Effector memory CD8-positive, alpha-beta T cell (primary cell): ENCODE measurements at regions not wholly inside any gene's neighbourhood (a gene's known extent, or its start where the extent isn't known, plus 50 kb on each side); places are given as distances from the start of the nearest gene placed in this dataset.
"Not testable (repeated sequence)": the region's sequence is repeated elsewhere in the genome, so short reads cannot be mapped to it uniquely, and the experiment has no call there.

ENCODE experiments used
- ATAC-seq: fragments of 150-1000 bp; cut with Tn5 transposase; replicated peaks from 2 replicates; pipeline ENCODE4 v1.10.0; 2021; ENCODE audit warnings: mild to moderate bottlenecking, moderate library complexity
- DNase-seq, 3 experiments: peaks; one replicate each; pipeline ENCODE4 v3.0.0; 2021
- H3K27ac Mint-ChIP-seq, 2 donors: one replicate each; pipeline ENCODE4 v1.8.0; 2022; ENCODE audit warnings: mild to moderate bottlenecking in 2 of 2, mixed read lengths in 2 of 2, moderate library complexity in 2 of 2
- H3K27me3 Mint-ChIP-seq, 2 donors: one replicate each; pipeline ENCODE4 v1.8.0; 2022; ENCODE audit warnings: mixed read lengths in 2 of 2
- H3K36me3 Mint-ChIP-seq: one replicate; pipeline ENCODE4 v1.8.0; 2022; ENCODE audit warnings: mild to moderate bottlenecking, moderate library complexity, mixed read lengths; ENCODE audit not compliant: insufficient read depth
- H3K4me1 Mint-ChIP-seq, 2 donors: one replicate each; pipeline ENCODE4 v1.8.0; 2022; ENCODE audit warnings: low read depth in 2 of 2, mixed read lengths in 2 of 2
- H3K4me3 Mint-ChIP-seq, 2 donors: one replicate each; pipeline ENCODE4 v1.8.0; 2022; ENCODE audit warnings: mild to moderate bottlenecking in 2 of 2, mixed read lengths in 2 of 2, moderate library complexity in 2 of 2
- H3K9me3 Mint-ChIP-seq, 2 donors: one replicate each; pipeline ENCODE4 v1.8.0; 2022; ENCODE audit warnings: mixed read lengths in 2 of 2

DNA sequence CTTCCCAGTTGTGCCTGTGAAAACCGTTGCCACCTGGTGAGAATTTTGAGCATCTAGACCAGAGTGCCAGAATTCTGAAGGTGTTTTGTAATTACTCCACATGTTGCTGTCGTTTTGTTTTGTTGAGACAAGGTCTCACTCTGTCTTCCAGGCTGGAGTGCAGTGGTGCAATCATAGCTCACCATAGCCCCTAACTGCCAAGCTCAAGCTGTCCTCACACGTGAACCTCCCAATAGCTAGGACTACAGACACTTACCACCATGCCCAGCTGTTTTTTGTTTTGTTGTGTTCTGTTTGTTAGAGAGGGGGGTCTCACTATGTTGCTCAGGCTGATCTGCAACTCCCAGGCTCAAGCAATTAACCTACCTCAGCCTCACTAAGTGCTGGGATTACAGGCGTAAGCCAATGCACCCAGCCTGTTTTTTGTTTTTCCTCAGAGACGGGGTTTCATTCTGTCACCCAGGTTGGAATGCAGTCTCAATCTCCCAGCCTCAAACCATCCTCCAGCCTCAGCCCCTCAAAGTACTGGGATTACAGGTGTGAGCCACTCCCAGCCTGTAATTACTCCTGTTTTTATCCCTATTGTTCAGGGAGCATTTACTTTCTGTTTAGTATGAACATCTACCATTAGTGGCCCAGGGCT lies 121.1 kb upstream of the DMRT1 start:
- DNase-seq (no peak), ATAC-seq (no peak)
- Mint-ChIP-seq H3K27me3 (peaks cover 18 to 32% of the 10 kb centered on the region in 2 donors), H3K27ac (no peak overlapping the region), H3K9me3 (no peaks in the 10 kb centered on the region), H3K36me3 (peaks cover 6% of the 10 kb centered on the region), H3K4me1 (no peaks in the 10 kb centered on the region), H3K4me3 (no peak overlapping the region)

DNA sequence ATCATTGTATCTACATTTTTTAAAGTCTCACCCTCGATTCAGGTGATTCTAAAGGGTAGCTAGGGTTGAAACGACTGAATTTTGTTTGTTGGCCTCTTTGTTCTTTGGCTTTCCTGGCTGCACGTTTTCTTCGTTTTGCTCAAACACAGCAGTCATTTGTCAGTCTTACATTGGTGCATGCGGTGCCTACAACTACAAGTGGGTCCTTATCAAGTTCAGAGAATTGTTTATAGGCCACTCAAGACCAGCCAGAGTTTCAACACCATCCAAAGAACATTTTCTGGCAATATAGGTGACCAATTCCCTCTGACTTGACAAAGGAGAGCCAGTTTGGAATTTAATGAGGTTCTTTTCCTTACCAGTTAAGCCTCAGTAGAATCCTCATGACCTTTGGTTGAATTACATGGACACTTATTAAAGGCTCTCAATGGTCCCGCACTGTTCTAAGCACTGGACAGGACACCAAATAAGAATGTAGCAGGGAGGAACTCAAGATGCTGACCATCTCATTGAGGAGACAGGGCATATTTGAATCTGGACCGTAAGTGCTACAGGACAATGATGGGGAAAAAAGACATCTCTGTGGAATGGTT lies 119.0 kb upstream of the DMRT1 start:
- no peaks in the 10 kb centered on the region for H3K9me3 Mint-ChIP-seq
- H3K27me3 Mint-ChIP-seq, result peaks cover 18 to 32% of the 10 kb centered on the region in 2 donors
- no peak overlapping the region for H3K4me3 Mint-ChIP-seq
- H3K27ac Mint-ChIP-seq, result no peak overlapping the region
- no peak for ATAC-seq
- peaks cover 6% of the 10 kb centered on the region for H3K36me3 Mint-ChIP-seq
- H3K4me1 Mint-ChIP-seq, result no peaks in the 10 kb centered on the region
- DNase-seq, result no peak

DNA sequence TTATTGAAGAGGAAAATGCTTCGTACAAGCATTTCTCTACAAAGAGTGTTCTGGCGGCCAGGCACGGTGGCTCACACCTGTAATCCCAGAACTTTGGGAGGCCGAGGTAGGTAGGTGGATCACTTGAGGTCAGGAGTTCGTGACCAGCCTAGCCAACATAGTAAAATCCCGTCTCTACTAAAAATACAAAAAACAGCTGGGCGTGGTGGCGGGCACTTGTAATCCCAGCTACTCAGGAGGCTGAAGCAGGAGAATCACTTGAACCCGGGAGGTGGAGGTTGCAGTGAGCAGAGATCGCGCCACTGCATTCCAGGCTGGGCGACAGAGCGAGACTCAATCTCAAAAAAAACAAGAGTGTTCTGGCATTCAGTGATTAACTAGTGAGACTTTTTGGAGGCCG lies 117.0 kb upstream of the DMRT1 start:
- H3K9me3 Mint-ChIP-seq, ATAC-seq: not testable (repeated sequence)
- H3K27me3 Mint-ChIP-seq, result peaks cover 18 to 32% of the 10 kb centered on the region in 2 donors

DNA sequence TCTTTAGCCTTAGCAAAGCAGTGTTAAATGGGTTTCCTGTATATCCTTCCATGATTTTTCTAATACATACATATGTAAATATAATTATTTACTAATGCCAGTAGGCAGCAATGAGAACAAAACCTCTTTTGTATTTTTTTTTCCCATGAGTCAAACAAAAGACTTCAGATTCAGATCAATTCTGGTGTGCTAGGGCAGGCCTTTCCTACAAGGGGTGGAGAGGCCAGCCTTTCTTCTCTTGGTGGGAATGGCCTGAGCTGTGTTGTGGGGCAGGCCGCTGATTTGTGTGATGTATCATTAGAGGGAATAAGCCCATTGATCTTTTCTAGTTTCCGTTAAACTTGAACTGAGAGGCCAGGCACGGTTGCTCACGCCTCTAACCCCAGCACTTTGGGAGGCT lies 115.5 kb upstream of the DMRT1 start:
- Mint-ChIP-seq H3K4me3 (no peak overlapping the region), H3K9me3 (no peaks in the 10 kb centered on the region), H3K4me1 (no peaks in the 10 kb centered on the region), H3K27me3 (peaks cover 9 to 25% of the 10 kb centered on the region in 2 donors), H3K27ac (no peak overlapping the region), H3K36me3 (peaks cover 3% of the 10 kb centered on the region)
- DNase-seq (no peak), ATAC-seq (no peak)

More for the DNA sequence above, 117.0 kb upstream of the DMRT1 start:
- not testable (repeated sequence) for H3K4me3 Mint-ChIP-seq, H3K27ac Mint-ChIP-seq, H3K36me3 Mint-ChIP-seq, H3K4me1 Mint-ChIP-seq, DNase-seq

DNA sequence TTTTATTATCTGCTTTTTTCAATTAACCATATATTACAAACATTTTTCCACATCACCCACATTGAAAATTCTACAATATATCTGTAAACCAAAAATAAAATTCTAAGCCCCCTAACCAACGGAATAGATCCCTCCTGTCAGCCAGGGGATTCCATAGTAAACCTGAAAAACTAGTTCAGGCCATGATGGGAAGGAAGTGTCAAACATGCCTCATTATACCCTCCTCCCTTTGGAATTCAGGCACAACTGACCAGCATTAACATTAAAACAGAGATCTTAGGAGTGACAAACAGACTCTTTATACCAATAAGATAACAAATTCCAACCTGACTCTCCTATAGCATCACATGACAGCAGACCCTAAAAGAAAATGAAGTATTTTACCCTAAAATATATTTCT lies 113.7 kb upstream of the DMRT1 start:
- ATAC-seq, result no peak
- Mint-ChIP-seq H3K4me3 (no peak overlapping the region), H3K36me3 (peaks cover 3% of the 10 kb centered on the region)

DNA sequence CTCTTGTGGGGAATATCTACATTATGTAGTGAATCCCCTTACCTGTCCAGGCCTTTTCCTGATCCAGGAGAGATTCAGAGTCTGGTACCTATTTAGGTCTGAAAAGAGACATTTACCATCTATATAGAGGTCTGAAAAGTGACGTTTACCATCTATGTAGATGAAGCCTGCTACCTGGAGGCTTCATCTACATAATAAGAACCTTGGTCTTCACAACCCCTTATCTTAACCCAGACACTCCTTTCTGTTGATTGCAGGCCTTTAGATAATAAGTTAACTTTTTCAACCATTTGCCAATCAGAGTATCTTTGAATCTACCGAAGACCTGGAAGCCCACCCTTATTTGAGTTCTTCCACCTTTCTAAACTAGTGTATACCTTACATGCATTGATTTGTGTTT lies 113.0 kb upstream of the DMRT1 start:
- Mint-ChIP-seq H3K27ac (no peak overlapping the region), H3K9me3 (no peaks in the 10 kb centered on the region), H3K27me3 (peaks cover 0 to 13% of the 10 kb centered on the region in 2 donors), H3K4me1 (no peaks in the 10 kb centered on the region), H3K36me3 (peaks cover 3% of the 10 kb centered on the region), H3K4me3 (no peak overlapping the region)
- ATAC-seq, result no peak
- no peak for DNase-seq

More for the DNA sequence above, 113.7 kb upstream of the DMRT1 start:
- Mint-ChIP-seq H3K27ac (no peak overlapping the region), H3K27me3 (peaks cover 6 to 17% of the 10 kb centered on the region in 2 donors), H3K4me1 (no peaks in the 10 kb centered on the region), H3K9me3 (no peaks in the 10 kb centered on the region)
- no peak for DNase-seq

DNA sequence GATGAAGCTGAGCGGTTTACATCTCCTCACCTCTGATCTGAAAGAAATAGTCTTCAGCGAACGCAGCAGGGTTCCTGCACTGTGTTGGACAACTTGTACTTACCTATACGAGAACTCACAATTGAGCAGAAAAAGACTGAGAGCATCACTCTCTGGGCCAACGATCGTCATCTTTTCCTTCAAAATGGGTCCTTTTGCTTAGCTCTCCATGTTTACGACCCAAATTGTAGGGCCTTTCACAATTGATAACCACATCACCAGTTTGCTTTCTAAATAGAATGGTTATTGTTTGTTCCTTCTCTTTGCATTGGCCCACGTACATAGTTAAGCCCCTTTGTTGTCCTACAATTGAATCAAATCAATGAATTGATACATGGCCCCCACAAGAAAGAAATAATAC lies 110.0 kb upstream of the DMRT1 start:
- no peaks in the 10 kb centered on the region for H3K36me3 Mint-ChIP-seq

DNA sequence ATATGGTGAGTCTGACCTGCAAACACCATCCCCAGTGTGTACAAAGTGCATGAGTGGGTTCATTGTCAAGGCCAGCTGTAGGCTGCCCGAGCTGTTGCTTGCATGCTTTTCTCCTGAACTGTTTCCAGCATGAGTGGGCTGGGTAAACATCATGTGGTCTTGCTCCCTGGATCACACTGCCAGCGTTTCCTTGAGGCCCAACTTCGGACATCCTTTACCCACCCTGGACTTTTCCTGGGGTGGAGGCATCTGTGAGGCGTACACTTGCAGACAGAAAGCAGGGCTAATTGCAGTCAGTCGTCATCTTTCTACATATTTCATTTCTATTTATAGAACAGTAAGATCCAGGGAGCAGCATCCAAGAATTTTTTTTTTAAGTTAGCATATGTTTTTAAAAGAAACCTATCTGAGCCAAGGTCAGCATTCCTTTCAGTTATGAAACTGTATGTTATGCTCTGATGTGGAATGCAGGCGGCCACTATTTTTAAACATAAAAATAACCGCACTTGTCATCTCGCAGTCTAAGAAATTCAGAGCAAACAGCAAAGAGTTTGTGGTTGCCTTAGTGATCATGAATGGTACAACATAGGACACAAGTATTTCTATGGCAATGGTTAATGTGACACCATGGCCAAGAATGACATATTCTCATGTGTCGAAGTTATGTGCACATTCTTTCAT lies 106.5 kb upstream of the DMRT1 start:
- DNase-seq, result no peak
- ATAC-seq, result no peak
- Mint-ChIP-seq H3K4me3 (no peak overlapping the region), H3K36me3 (no peaks in the 10 kb centered on the region), H3K27ac (no peak overlapping the region), H3K4me1 (no peaks in the 10 kb centered on the region), H3K9me3 (no peaks in the 10 kb centered on the region), H3K27me3 (no peaks in the 10 kb centered on the region)

More for the DNA sequence above, 110.0 kb upstream of the DMRT1 start:
- H3K27me3 Mint-ChIP-seq, result no peaks in the 10 kb centered on the region
- H3K9me3 Mint-ChIP-seq, result no peaks in the 10 kb centered on the region
- H3K4me1 Mint-ChIP-seq, result no peaks in the 10 kb centered on the region
- ATAC-seq, result no peak
- H3K4me3 Mint-ChIP-seq, result no peak overlapping the region
- no peak overlapping the region for H3K27ac Mint-ChIP-seq
- no peak for DNase-seq

DNA sequence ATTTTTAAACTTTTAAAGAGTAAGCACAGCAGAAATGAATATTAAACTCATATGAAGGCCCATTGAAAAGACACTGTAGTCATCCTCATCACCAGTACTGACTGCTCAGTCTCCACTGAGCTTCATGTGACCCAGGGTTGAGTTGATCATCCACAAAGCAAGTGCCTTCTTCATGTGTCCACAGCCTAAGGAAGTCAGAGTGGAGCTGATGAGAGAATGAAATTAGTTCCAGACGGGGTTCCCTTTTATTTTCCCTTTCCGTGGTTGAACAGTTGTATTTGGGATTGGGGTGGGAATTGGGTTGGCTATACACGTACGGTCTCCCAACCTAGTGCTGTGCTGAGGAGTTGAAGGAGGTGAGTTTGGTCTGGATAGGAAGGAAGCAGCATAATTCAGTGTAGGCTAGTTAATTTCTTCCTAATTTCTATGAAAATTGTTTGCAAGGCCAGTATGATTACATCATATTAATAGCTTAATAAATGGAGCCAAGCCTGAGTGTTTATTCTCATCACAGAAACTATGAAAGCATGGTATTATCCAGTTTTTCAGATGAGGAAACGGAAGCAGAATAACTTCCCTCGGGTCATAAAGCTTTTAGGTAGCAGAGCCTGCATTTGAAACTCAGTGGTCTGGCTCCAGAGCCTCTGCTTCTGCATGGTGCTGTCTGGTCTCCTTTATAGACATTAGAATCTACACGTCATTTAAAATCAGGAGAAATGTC lies 103.9 kb upstream of the DMRT1 start:
- Mint-ChIP-seq H3K27ac (no peak overlapping the region), H3K9me3 (no peaks in the 10 kb centered on the region), H3K27me3 (peaks cover 2% of the 10 kb centered on the region in 2 donors), H3K36me3 (no peaks in the 10 kb centered on the region), H3K4me1 (no peaks in the 10 kb centered on the region), H3K4me3 (no peak overlapping the region)
- ATAC-seq (no peak), DNase-seq (no peak)

DNA sequence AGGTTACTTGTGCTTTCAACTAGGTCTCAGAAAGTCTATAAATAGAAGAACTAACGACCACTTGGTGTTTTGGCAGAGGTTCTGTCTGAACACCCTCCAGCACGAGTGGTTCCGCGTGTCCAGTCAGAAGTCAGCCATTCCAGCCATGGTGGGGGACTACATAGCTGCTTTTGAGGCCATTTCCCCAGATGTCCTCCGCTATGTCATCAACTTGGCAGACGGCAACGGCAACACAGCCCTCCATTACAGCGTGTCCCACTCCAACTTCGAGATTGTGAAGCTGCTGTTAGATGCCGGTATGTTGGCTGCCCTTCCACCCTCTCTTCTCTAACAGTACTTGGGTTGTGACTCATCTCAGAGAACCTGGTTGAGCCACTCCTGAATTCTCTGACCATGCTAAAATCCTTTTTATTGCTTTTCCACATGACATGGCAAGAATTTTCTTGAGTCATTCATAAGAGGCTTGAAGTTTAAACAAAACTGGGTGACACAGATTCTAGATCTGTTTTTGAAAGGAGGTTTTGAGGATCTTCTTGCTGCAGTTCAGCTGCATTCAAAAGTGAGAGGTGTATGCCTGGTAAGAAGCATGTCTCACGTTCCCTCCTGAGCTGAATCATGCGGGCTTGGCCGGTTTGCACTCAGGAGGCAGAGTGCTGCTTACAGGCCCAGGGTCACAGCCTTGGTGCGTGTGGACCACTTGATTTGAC lies 103.1 kb upstream of the DMRT1 start:
- no peaks in the 10 kb centered on the region for H3K4me1 Mint-ChIP-seq
- no peak overlapping the region for H3K4me3 Mint-ChIP-seq
- H3K36me3 Mint-ChIP-seq, result peaks cover 1% of the 10 kb centered on the region
- no peak for DNase-seq
- no peak for ATAC-seq
- no peaks in the 10 kb centered on the region for H3K9me3 Mint-ChIP-seq
- no peak overlapping the region for H3K27ac Mint-ChIP-seq
- H3K27me3 Mint-ChIP-seq, result peaks cover 9 to 10% of the 10 kb centered on the region in 2 donors

DNA sequence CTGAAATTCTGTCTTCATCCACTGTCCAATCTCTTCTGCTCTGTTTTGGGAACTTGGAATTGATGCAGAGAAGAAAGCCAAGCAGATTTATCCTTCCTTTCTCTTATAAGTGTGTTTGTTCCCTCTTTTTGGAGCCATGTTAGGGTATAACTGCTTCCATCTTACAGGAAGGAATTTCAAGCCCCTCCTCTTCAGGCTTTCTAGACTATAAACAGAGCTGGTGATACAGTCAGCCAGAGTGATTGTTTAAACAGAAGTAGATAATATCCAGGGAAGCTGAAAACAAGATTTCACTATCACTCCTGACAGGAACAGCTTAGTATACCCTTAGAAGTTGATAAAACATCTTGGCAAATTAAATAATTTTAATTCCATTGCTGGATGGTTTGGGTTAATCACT lies 102.1 kb upstream of the DMRT1 start:
- ATAC-seq (no peak), DNase-seq (no peak)
- Mint-ChIP-seq H3K9me3 (no peaks in the 10 kb centered on the region), H3K36me3 (peaks cover 3% of the 10 kb centered on the region), H3K27ac (no peak overlapping the region), H3K27me3 (peaks cover 9 to 10% of the 10 kb centered on the region in 2 donors), H3K4me1 (no peaks in the 10 kb centered on the region), H3K4me3 (no peak overlapping the region)

DNA sequence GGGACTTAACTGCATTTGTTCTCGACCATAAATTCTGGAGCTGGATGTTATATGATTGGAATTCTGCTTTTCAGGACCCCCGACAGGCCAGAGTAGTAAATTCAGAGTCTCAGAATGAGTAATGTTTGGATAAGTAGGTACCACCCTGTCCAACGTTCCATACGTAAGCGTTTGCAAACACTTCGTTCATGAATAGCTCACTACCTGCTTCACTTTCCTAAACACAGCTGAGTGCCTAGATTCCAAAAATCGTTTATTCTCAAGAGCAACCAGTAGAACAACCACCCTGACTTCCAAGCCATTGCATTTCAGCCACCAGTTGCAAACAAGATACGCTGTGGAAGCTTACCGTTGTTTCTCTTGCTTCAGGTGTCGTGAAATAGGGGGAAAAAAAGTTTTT lies 101.3 kb upstream of the DMRT1 start:
- Mint-ChIP-seq H3K27me3 (peaks cover 9 to 10% of the 10 kb centered on the region in 2 donors), H3K27ac (no peak overlapping the region), H3K36me3 (peaks cover 3% of the 10 kb centered on the region), H3K9me3 (no peaks in the 10 kb centered on the region), H3K4me3 (no peak overlapping the region), H3K4me1 (no peaks in the 10 kb centered on the region)
- DNase-seq, result no peak
- ATAC-seq, result no peak

DNA sequence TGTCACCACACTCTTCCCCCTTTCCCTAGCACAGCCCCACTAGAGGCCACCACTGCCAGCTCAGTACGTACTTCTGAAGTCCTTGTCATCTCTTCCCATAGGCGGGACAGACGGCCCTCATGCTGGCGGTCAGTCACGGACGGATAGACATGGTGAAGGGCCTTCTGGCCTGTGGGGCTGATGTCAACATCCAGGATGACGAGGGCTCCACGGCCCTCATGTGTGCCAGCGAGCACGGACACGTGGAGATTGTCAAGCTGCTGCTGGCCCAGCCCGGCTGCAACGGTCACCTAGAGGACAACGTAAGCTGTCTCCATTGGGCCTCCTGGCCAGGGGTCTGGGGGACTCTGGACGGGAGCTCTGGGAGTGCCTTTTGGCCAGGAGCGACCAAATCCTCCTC lies 99.4 kb upstream of the DMRT1 start:
- Mint-ChIP-seq H3K4me1 (no peaks in the 10 kb centered on the region), H3K36me3 (peaks cover 3% of the 10 kb centered on the region), H3K27ac (no peak overlapping the region), H3K4me3 (no peak overlapping the region), H3K9me3 (no peaks in the 10 kb centered on the region), H3K27me3 (peaks cover 9 to 10% of the 10 kb centered on the region in 2 donors)
- no peak for ATAC-seq
- DNase-seq, result no peak
